HepG2 (cell line): ENCODE measurements at regions not wholly inside any gene's neighbourhood (a gene's known extent, or its start where the extent isn't known, plus 50 kb on each side); places are given as distances from the start of the nearest gene placed in this dataset.

Source experiments
- ATAC-seq: fragments of 200-7000 bp; cut with Tn5 transposase; 3 replicates; pipeline ENCODE4 v1.9.1; 2020; ENCODE audit warnings: mild to moderate bottlenecking, moderate library complexity
- BruUV-seq: library from RNA; stranded (reverse); fragments of 400-500 nt; replicated peaks from 2 replicates; lab custom pipeline; 2021; lab: Mats Ljungman, UMichigan
- CTCF ChIA-PET: fragments of 300-600 bp; formaldehyde crosslinking; extraction: SDS; loops from one replicate; lab custom pipeline; 2021; ENCODE audit warnings: low total read pairs, inconsistent platforms, low intra/inter-chr PET ratio; lab: Yijun Ruan, JAX
- POLR2A ChIA-PET: fragments of 350-600 bp; sonication (Branson Sonifier 250); formaldehyde crosslinking; loops from one replicate; lab custom pipeline; 2020; ENCODE audit warnings: antibody characterized with exemption, inconsistent platforms; lab: Yijun Ruan, JAX
- DNase-seq: peaks from one replicate; pipeline ENCODE4 v3.0.0-alpha.2; 2015; ENCODE audit warnings: low spot score
- FAIRE-seq: peaks from 3 replicates; lab custom pipeline; 2011; peaks lifted over from hg19 to GRCh38; lab: Jason Lieb, UNC
- H2AFZ ChIP-seq: one replicate; pipeline ENCODE4 v1.6.1; 2011; ENCODE audit warnings: low read length, inconsistent platforms
- H3K27ac ChIP-seq: fragments of 300-600 bp; 3 replicates; pipeline ENCODE4 v1.8.0; 2011; ENCODE audit warnings: mixed run types, mild to moderate bottlenecking, mixed read lengths, low read length, inconsistent platforms; ENCODE audit not compliant: insufficient read depth; ENCODE audit errors: extremely low read length
- H3K27me3 ChIP-seq, 2 experiments: fragments of 200-600 bp in 1 of 2; 2 replicates in 1 of 2; 3 replicates in 1 of 2; pipeline versions ENCODE4 v1.6.0 to v1.8.0; 2011; ENCODE audit warnings: low read length in 2 of 2, mild to moderate bottlenecking in 2 of 2, moderate library complexity in 2 of 2, inconsistent platforms in 1 of 2; ENCODE audit not compliant: insufficient read depth in 2 of 2, control insufficient read depth in 1 of 2
- H3K36me3 ChIP-seq, 2 experiments: fragments of 200-600 bp in 1 of 2; replicated peaks in 1 of 2; 2 replicates in 1 of 2; 3 replicates in 1 of 2; pipeline versions ENCODE4 v1.5.1 to v1.8.0; 2011; ENCODE audit warnings: low read length in 2 of 2, inconsistent platforms in 1 of 2; ENCODE audit not compliant: insufficient read depth in 2 of 2, control insufficient read depth in 1 of 2
- H3K4me1 ChIP-seq: 2 replicates; pipeline ENCODE4 v1.5.1; 2012; ENCODE audit warnings: low read length, inconsistent platforms; ENCODE audit not compliant: insufficient read depth
- H3K4me2 ChIP-seq: 2 replicates; pipeline ENCODE4 v1.6.0; 2011; ENCODE audit warnings: low read depth, low read length, inconsistent platforms
- H3K4me3 ChIP-seq, 3 experiments: fragments of 200-600 bp in 1 of 3; sonication (generic), shearing (Covaris generic) in 1 of 3; replicated peaks in 1 of 3; 2 replicates each; pipeline ENCODE4 v1.5.1; 2011 to 2016; ENCODE audit warnings: low read length in 3 of 3, inconsistent platforms in 2 of 3, low read depth in 2 of 3, mild to moderate bottlenecking in 2 of 3, control low read depth in 1 of 3, mixed read lengths in 1 of 3; ENCODE audit not compliant: insufficient read depth in 1 of 3
- H3K79me2 ChIP-seq: one replicate; pipeline ENCODE4 v1.6.1; 2011; ENCODE audit warnings: low read length, inconsistent platforms; ENCODE audit not compliant: insufficient read depth
- H3K9ac ChIP-seq: 2 replicates; pipeline ENCODE4 v1.6.0; 2011; ENCODE audit warnings: mild to moderate bottlenecking, low read depth, low read length, inconsistent platforms; ENCODE audit not compliant: insufficient read depth
- H3K9me3 ChIP-seq: 2 replicates; pipeline ENCODE4 v1.5.1; 2012; ENCODE audit warnings: mild to moderate bottlenecking, low read length
- H4K20me1 ChIP-seq: 2 replicates; pipeline ENCODE4 v1.6.0; 2011; ENCODE audit warnings: inconsistent platforms, mild to moderate bottlenecking, low read length, moderate library complexity; ENCODE audit not compliant: insufficient read depth
- AFF4 ChIP-seq: sonication (generic); formaldehyde crosslinking; IDR thresholded peaks from 2 replicates; pipeline ENCODE4 v1.4.0; 2020; ENCODE audit warnings: missing genetic modification reagents
- CHD4 ChIP-seq: fragments of 200-600 bp; sonication (generic); IDR thresholded peaks from 2 replicates; pipeline ENCODE4 v1.7.0; 2017; ENCODE audit warnings: mild to moderate bottlenecking, low read length, borderline replicate concordance
- HMGXB3 ChIP-seq: sonication (generic); formaldehyde crosslinking; IDR thresholded peaks from 2 replicates; pipeline ENCODE4 v1.4.0; 2020; ENCODE audit warnings: missing genetic modification reagents, borderline replicate concordance
- HNRNPUL1 ChIP-seq: fragments of 200-400 bp; formaldehyde crosslinking; IDR thresholded peaks from 2 replicates; pipeline ENCODE4 v1.6.1; 2017; ENCODE audit warnings: low read depth, mild to moderate bottlenecking, low read length, moderate library complexity
- RFXAP ChIP-seq: sonication (generic); formaldehyde crosslinking; IDR thresholded peaks from 2 replicates; pipeline ENCODE4 v1.4.0; 2020; ENCODE audit warnings: missing genetic modification reagents, borderline replicate concordance
- ZFP62 ChIP-seq: sonication (generic); formaldehyde crosslinking; IDR thresholded peaks from 2 replicates; pipeline ENCODE4 v1.4.0; 2020; ENCODE audit warnings: missing genetic modification reagents
- ZNF121 ChIP-seq: sonication (generic); formaldehyde crosslinking; IDR thresholded peaks from 2 replicates; pipeline ENCODE4 v1.5.0; 2020; ENCODE audit warnings: mild to moderate bottlenecking, missing genetic modification reagents
- ZNF24 ChIP-seq: fragments of 450-650 bp; IDR thresholded peaks from 2 replicates; pipeline ENCODE4 v1.6.1; 2017; ENCODE audit warnings: antibody characterized with exemption, mild to moderate bottlenecking
- ZNF354B ChIP-seq: sonication (generic); formaldehyde crosslinking; IDR thresholded peaks from 2 replicates; pipeline ENCODE4 v1.8.0; 2022; ENCODE audit warnings: mild to moderate bottlenecking, missing genetic modification reagents
- ZNF547 ChIP-seq: sonication (generic); formaldehyde crosslinking; IDR thresholded peaks from 2 replicates; pipeline ENCODE4 v1.5.1; 2020; ENCODE audit warnings: mild to moderate bottlenecking, missing genetic modification reagents
- ZNF558 ChIP-seq: sonication (generic); formaldehyde crosslinking; IDR thresholded peaks from 2 replicates; pipeline ENCODE4 v1.9.0; 2022; ENCODE audit warnings: mild to moderate bottlenecking, missing genetic modification reagents, borderline replicate concordance
- ZNF747 ChIP-seq: sonication (generic); formaldehyde crosslinking; IDR thresholded peaks from 2 replicates; pipeline ENCODE4 v1.8.1; 2023; ENCODE audit warnings: missing genetic modification reagents, mild to moderate bottlenecking, borderline replicate concordance
- ZSCAN22 ChIP-seq: sonication (generic); formaldehyde crosslinking; IDR thresholded peaks from 2 replicates; pipeline ENCODE4 v1.4.0; 2020; ENCODE audit warnings: mild to moderate bottlenecking, missing genetic modification reagents
- ZSCAN30 ChIP-seq: sonication (generic); formaldehyde crosslinking; IDR thresholded peaks from 2 replicates; pipeline ENCODE4 v1.5.0; 2020; ENCODE audit warnings: mild to moderate bottlenecking, missing genetic modification reagents
- whole genome bisulfite sequencing: methylation state at CpG from one replicate; pipeline ENCODE4 v1.1.6; 2017; ENCODE audit warnings: low lambda C conversion rate; 5-methylcytosine and 5-hydroxymethylcytosine counted together
- in situ Hi-C: cut with HindIII; loops from 2 replicates; pipeline ENCODE4 v1.10.0; 2017; ENCODE audit warnings: low pct_unique_long_range_greater_than_20kb; ENCODE audit not compliant: extremely low pct_ligation_motif_present
- intact Hi-C: fragments of 100-400 bp; cut with micrococcal nuclease; formaldehyde crosslinking; loops from one replicate; pipeline ENCODE4 v1.10.0; 2022; ENCODE audit not compliant: unreplicated experiment
- TF ChIP-seq, protein P1 (sequence below): sonication (generic); IDR thresholded peaks from 2 replicates; pipeline ENCODE4 v1.6.1; 2016; ENCODE audit warnings: low read depth, borderline replicate concordance

GRCh38 chr2:41972179-41972578 is 75.6 kb upstream of the PKDCC start:
- H3K4me2 ChIP-seq, result no peak overlapping the region
- DNase-seq, result no peak
- H3K27ac ChIP-seq, result no peak overlapping the region
- no peak overlapping the region for H2AFZ ChIP-seq
- peaks cover 0 to 37% of the 10 kb centered on the region in 2 experiments; a peak in 3 of 5 replicates for H3K27me3 ChIP-seq
- H4K20me1 ChIP-seq, result no peaks in the 10 kb centered on the region
- no peak overlapping the region for H3K4me3 ChIP-seq
- CTCF ChIA-PET, result no interaction called here
- H3K79me2 ChIP-seq, result no peaks in the 10 kb centered on the region
- ATAC-seq, result no peak
- no peak for FAIRE-seq
- intact Hi-C loops, result no loop called here
- no TSS peak for BruUV-seq
- no peaks in the 10 kb centered on the region for H3K36me3 ChIP-seq
- TF ChIP-seq RFXAP (CRISPR knock-in tag) (no peak), HMGXB3 (CRISPR knock-in tag) (no peak), ZNF547 (CRISPR knock-in tag) (no peak), ZNF354B (CRISPR knock-in tag) (no peak), ZNF121 (CRISPR knock-in tag) (no peak), ZNF558 (no peak), ZSCAN30 (CRISPR knock-in tag) (no peak), AFF4 (CRISPR knock-in tag) (no peak), ZNF747 (CRISPR knock-in tag) (no peak), ZSCAN22 (CRISPR knock-in tag) (no peak), ZNF24 (no peak), HNRNPUL1 (no peak), CHD4 (no peak), ZFP62 (CRISPR knock-in tag) (no peak)
- TF ChIP-seq, protein P1, sequence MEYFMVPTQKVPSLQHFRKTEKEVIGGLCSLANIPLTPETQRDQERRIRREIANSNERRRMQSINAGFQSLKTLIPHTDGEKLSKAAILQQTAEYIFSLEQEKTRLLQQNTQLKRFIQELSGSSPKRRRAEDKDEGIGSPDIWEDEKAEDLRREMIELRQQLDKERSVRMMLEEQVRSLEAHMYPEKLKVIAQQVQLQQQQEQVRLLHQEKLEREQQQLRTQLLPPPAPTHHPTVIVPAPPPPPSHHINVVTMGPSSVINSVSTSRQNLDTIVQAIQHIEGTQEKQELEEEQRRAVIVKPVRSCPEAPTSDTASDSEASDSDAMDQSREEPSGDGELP, result no peak
- no peaks in the 10 kb centered on the region for H3K9me3 ChIP-seq
- peaks cover 2% of the 10 kb centered on the region for H3K4me1 ChIP-seq
- no peak overlapping the region for H3K9ac ChIP-seq
- 91% methylated on average over 1 of the region's 2 CpGs for WGBS
- POLR2A ChIA-PET, result no interaction called here
- in situ Hi-C loops, result no loop called here
